22Rv1 (cell line): ENCODE measurements at regions not wholly inside any gene's neighbourhood (a gene's known extent, or its start where the extent isn't known, plus 50 kb on each side); places are given as distances from the start of the nearest gene placed in this dataset.

ENCODE experiments used
- ZFX ChIP-seq: fragments of 450-650 bp; IDR thresholded peaks from 2 replicates; pipeline ENCODE4 v1.6.1; 2017; ENCODE audit warnings: antibody characterized with exemption, borderline replicate concordance
- TF ChIP-seq, protein P1 (sequence below): fragments of 450-650 bp; IDR thresholded peaks from 2 replicates; pipeline ENCODE4 v1.5.1; 2017; ENCODE audit warnings: mild to moderate bottlenecking

DNA sequence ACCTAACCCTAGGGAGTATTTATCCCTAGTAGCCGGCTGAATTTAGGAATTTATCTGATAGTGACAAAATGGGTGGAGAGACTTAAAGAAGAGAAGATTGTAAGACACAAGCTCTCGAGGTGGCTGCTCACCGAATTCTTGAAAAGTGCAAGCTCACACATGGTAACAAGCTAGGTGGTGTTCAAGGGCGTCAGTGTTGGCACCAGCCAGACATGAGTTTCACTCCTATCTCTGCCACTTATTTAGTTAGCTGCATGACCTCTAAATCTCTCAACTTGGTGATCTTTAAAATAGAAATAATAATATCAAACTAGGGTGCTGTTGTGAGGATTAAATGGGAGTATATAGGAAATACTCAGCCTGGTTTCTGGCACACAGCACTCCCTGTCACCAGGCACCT is 102.6 kb upstream of the APCDD1 start:
- TF ChIP-seq, protein P1, sequence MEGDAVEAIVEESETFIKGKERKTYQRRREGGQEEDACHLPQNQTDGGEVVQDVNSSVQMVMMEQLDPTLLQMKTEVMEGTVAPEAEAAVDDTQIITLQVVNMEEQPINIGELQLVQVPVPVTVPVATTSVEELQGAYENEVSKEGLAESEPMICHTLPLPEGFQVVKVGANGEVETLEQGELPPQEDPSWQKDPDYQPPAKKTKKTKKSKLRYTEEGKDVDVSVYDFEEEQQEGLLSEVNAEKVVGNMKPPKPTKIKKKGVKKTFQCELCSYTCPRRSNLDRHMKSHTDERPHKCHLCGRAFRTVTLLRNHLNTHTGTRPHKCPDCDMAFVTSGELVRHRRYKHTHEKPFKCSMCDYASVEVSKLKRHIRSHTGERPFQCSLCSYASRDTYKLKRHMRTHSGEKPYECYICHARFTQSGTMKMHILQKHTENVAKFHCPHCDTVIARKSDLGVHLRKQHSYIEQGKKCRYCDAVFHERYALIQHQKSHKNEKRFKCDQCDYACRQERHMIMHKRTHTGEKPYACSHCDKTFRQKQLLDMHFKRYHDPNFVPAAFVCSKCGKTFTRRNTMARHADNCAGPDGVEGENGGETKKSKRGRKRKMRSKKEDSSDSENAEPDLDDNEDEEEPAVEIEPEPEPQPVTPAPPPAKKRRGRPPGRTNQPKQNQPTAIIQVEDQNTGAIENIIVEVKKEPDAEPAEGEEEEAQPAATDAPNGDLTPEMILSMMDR: no peak
- TF ChIP-seq ZFX: no peak
